ENCODE measurements at regions not wholly inside any gene's neighbourhood (a gene's known extent, or its start where the extent isn't known, plus 50 kb on each side); places are given as distances from the start of the nearest gene placed in this dataset.

DNA sequence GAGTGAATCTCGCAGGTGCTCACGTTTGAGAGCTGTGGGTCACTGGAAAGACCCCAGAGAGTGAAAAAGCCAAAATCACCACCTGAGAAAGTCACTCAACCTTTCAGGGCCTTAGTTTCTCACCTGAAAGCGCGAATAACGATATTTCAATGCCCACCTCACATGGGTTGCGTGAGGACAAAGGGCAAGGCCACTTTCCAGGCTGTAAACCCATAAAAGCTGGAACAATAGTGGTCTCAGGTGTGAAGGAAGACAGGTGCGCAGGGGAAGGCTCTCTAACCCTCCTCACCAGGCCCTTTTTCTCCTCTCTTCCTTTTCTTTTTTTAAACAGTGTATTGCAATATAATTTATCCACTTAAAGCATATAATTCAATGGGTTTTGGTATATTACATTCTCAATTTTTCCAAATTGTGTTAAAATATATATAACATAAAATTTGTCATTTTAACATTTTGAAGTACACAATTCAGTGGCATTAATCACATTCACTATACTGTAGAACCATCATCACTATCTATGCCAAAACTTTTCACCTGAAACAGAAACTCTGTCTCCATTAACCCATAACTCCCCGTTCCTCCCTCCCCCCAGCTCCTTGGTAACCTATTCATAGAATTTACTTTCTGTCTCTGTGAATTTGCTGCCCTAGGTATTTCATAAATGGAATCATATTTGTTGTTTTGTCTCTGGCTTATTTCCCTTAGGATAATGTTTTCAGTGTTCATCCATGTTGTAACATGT, 118.4 kb upstream of the TNR start:
- DNase-seq (ENCODE audit: low read depth) (no peak), FAIRE-seq (no peak)
- TF ChIP-seq, protein P1, sequence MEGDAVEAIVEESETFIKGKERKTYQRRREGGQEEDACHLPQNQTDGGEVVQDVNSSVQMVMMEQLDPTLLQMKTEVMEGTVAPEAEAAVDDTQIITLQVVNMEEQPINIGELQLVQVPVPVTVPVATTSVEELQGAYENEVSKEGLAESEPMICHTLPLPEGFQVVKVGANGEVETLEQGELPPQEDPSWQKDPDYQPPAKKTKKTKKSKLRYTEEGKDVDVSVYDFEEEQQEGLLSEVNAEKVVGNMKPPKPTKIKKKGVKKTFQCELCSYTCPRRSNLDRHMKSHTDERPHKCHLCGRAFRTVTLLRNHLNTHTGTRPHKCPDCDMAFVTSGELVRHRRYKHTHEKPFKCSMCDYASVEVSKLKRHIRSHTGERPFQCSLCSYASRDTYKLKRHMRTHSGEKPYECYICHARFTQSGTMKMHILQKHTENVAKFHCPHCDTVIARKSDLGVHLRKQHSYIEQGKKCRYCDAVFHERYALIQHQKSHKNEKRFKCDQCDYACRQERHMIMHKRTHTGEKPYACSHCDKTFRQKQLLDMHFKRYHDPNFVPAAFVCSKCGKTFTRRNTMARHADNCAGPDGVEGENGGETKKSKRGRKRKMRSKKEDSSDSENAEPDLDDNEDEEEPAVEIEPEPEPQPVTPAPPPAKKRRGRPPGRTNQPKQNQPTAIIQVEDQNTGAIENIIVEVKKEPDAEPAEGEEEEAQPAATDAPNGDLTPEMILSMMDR (IDR thresholded peaks at IDR 0.05; ENCODE audit: insufficient read depth, low read length, severe bottlenecking): no peak
- Histone ChIP-seq H3K36me3 (ENCODE audit: control insufficient read depth, insufficient read depth, low read length) (no peaks in the 10 kb centered on the region), H3K27me3 (ENCODE audit: control insufficient read depth, insufficient read depth, low read length) (no peaks in the 10 kb centered on the region), H3K4me3 (ENCODE audit: low read depth, low read length) (no peak overlapping the region)

DNA sequence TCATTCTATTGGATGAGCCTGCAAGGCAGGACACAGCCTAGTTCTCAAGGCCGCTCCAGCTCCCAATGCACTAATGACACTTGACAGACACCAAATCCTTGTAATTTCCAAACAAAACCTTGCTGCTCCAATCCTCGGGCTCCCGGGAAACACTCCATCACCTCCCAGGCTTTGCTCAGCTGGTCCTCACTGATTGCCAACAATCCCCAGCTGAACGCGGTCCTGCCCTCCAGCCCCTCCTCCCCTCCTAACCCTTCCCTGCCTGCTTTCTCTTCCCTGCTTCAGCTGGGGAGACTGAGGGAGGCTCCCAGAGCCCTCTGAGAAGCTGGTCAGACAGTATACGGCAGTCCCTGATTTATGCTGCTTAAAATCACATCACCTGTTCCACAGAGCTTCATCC, 114.4 kb upstream of the TNR start:
- DNase-seq (ENCODE audit: low read depth): no peak
- no peaks in the 10 kb centered on the region for H3K36me3 ChIP-seq (ENCODE audit: control insufficient read depth, insufficient read depth, low read length)
- TF ChIP-seq, protein P1 (IDR thresholded peaks at IDR 0.05; ENCODE audit: insufficient read depth, low read length, severe bottlenecking): no peak
- H3K27me3 ChIP-seq (ENCODE audit: control insufficient read depth, insufficient read depth, low read length): no peaks in the 10 kb centered on the region
- FAIRE-seq: no peak
- no peak overlapping the region for H3K4me3 ChIP-seq (ENCODE audit: low read depth, low read length)

DNA sequence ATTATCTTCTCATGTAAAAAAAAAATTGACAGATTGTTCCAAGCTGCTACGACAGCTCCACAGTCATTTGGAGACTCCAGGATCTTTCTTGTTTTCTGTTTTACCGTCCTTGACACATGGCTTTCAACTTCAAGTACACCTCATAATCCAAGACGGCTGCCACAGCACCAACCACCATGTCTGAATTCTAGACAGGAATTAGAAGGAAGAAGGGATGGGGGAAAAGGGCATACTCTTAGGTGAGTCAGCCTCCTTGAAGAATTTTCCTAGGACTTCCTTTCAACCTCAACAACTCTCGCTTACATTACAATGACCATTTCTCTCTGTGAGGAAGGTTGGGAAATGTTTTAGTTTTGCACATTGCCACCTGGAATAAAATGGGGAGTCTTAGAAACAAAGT, 110.3 kb upstream of the TNR start:
- Histone ChIP-seq H3K27me3 (ENCODE audit: control insufficient read depth, insufficient read depth, low read length) (no peaks in the 10 kb centered on the region), H3K4me3 (ENCODE audit: low read depth, low read length) (no peak overlapping the region), H3K36me3 (ENCODE audit: control insufficient read depth, insufficient read depth, low read length) (no peaks in the 10 kb centered on the region)
- FAIRE-seq (no peak), DNase-seq (ENCODE audit: low read depth) (no peak)
- TF ChIP-seq, protein P1 (IDR thresholded peaks at IDR 0.05; ENCODE audit: insufficient read depth, low read length, severe bottlenecking): no peak

DNA sequence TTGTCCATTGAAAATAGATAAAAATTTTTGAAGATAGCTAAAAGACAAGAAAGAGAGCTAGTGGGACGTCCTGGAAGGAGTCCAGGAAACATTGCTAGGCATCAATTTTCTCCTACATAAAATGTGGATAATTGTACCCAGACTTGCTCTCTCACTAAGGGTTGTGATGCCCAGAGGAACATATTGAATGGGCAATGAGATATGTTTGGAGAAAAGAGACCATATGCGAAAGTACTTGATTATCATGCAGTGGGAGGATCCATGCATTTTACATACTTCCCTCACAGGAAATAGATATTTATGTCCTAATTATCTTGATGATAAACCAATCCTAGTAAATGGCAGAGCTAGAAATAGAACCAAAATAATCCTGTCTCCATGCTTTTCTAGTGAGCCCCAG, 108.4 kb upstream of the TNR start:
- no peak for FAIRE-seq
- DNase-seq (ENCODE audit: low read depth): no peak
- TF ChIP-seq, protein P1 (IDR thresholded peaks at IDR 0.05; ENCODE audit: insufficient read depth, low read length, severe bottlenecking): no peak
- no peaks in the 10 kb centered on the region for H3K27me3 ChIP-seq (ENCODE audit: control insufficient read depth, insufficient read depth, low read length)
- no peak overlapping the region for H3K4me3 ChIP-seq (ENCODE audit: low read depth, low read length)
- no peaks in the 10 kb centered on the region for H3K36me3 ChIP-seq (ENCODE audit: control insufficient read depth, insufficient read depth, low read length)

DNA sequence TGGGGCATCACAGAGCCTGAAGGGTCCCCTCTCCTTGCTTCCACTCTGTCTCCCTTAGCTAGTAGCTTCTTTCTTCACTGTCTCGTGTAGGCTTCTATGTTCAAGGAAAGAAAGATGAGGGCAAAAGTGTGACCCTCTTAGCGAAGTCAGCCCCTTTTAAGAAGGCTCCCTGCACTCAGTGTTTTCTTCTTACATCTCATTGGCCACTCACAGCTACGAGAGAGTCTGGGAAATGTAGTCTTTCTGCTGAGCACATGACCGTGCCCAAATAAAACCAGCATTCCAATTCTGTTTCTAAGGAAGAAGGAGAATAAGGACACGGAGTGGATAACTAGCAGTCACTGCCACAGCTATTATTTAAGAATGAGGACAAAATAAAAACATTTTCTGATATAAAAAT, 104.9 kb upstream of the TNR start:
- H3K4me3 ChIP-seq (ENCODE audit: low read depth, low read length): no peak overlapping the region
- no peaks in the 10 kb centered on the region for H3K36me3 ChIP-seq (ENCODE audit: control insufficient read depth, insufficient read depth, low read length)
- TF ChIP-seq, protein P1 (IDR thresholded peaks at IDR 0.05; ENCODE audit: insufficient read depth, low read length, severe bottlenecking): no peak
- DNase-seq (ENCODE audit: low read depth) (no peak), FAIRE-seq (no peak)
- H3K27me3 ChIP-seq (ENCODE audit: control insufficient read depth, insufficient read depth, low read length): no peaks in the 10 kb centered on the region

DNA sequence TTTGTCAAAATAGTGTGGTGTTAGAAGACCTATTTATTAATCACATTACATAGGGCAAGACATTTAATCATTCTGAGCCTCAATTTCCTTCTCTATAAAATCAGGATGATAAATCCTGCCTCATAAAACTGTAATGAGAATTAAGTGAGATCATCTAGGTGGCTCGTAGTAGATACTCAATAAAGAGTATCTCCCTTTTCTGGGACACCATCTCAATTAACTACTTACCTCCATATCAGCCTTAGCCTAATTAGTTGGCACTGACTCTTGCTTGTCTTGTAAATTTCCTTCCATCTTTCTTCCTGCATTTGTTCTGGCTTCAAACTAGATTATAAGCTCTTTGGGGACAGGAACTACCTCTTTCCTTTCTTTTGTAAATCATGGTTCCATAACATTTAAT, 102.6 kb upstream of the TNR start:
- DNase-seq (ENCODE audit: low read depth) (no peak), FAIRE-seq (no peak)
- H3K4me3 ChIP-seq (ENCODE audit: low read depth, low read length): no peak overlapping the region
- TF ChIP-seq, protein P1 (IDR thresholded peaks at IDR 0.05; ENCODE audit: insufficient read depth, low read length, severe bottlenecking): no peak
- H3K27me3 ChIP-seq (ENCODE audit: control insufficient read depth, insufficient read depth, low read length): no peaks in the 10 kb centered on the region
- H3K36me3 ChIP-seq (ENCODE audit: control insufficient read depth, insufficient read depth, low read length): no peaks in the 10 kb centered on the region
